ENCODE measurements at regions not wholly inside any gene's neighbourhood (a gene's known extent, or its start where the extent isn't known, plus 50 kb on each side); places are given as distances from the start of the nearest gene placed in this dataset.
A peak's percentile ranks its signal among the peaks of the same experiment; 100 is the strongest.
"Not testable (repeated sequence)": the region's sequence is repeated elsewhere in the genome, so short reads cannot be mapped to it uniquely, and the experiment has no call there.

DNA sequence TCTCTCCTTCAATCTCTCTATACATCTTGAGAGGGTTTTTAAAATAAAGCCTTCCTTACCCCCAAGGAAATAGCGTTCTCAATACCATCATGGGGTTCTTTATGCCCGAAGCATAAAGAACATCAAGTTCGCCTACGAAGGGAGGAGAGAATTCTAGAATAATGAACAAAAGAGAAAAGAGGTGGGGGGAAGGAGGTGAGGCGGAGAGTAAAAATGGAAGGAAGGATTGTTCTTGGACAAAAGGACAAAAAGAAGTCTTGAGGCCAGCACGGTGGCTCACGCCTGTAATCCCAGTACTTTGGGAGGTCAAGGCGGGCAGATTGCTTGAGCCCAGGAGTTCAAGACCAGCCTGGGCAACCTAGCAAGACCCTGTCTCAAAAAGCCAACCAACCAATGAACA is 319.8 kb upstream of the NCKAP5 start:
- DNase-seq: no peak

GRCh38 chr2:133888621-133889219 is 320.5 kb upstream of the NCKAP5 start:
- DNase-seq: no peak

DNA sequence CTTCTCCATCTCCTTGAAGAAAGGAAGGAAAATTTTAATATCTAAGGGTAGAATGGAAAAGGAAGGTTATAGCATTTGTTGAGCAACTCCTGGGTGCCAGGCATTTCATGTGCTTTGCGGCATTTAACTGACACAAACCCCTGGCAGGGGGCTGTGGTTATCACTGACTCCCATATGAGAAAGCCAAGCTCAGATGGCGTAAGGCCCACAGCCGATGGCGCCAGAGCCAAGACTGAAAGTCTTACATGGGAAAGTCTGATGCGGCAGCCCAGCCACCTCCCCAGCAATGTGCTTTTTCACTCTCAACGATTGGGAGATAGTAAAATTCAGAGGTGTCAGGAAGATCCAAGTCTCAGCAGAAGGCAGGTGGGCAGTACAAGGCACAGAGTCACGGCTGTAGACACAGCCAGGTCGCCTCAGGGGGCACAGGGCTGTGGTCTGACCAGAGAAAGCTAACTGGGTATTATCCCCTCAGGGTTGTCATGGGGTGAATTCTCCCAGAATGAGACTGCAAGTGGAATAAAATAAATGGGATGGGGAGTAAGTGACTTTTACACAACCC is 324.2 kb upstream of the NCKAP5 start:
- no peak for DNase-seq

DNA sequence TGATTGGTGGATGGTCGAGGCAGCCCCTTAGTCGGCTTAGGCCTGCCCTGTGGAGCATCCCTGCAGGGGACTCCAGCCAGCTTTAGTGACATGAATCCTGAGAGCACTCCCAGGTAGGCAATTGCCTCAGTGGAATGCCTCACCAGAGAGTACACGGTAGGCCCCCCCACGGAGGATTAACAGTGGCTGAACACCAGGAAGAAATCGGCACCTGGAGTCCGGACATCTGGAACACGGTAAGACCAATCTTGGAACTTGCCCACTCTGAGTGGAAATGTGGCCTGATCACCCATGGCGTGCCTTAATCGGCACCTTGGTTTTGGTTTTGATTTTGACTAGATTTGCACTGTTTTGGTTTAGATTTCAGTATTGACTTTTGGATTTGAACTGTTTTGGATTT is 326.2 kb upstream of the NCKAP5 start:
- DNase-seq: no peak

- not testable (repeated sequence) for DNase-seq
Observed at GRCh38 chr2:133897838-133898237, 329.6 kb upstream of the NCKAP5 start.

GRCh38 chr2:133900909-133901308 is 332.6 kb upstream of the NCKAP5 start:
- no peak for DNase-seq

- DNase-seq: no peak
Observed at GRCh38 chr2:133906396-133906795, 338.1 kb upstream of the NCKAP5 start.

DNA sequence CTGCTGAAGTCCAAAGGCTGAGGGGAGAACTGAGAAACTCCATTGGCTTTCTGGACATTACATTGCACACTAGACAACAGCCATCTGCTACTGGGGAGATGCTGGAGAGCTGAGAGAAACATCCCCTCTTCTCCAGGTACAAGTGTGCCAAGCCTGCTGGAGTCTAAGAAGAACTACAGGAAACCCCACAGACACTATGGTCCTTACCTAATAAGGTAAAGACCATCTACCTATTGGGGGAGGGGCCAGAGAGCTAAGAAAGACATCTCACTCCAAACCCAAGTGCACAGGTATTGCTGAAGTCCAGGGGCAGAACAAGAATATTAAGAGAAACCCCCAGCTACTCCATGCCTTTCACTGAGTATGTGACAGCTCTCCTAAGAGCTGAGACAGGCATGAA is 338.7 kb upstream of the NCKAP5 start:
- DNase-seq: no peak

- DNase-seq: no peak
Observed at GRCh38 chr2:133908171-133908570, 339.9 kb upstream of the NCKAP5 start.

DNA sequence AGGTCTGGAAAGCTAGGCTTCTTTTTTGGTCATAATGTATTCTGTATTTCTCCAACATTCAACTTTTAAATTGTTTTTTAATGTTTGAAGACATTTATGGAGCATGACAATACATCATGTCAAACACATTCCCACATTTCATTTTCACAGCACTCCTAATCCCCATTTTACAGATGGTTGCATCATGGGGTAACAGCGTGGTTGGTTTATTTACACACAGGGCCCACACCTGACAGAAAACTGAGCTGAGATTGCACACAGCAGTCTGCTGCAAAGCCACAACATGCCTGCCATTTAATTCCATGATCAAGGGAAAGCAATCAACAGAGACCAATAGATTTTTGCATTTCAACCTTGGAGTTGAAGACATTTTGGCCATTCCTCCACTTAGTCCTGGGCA is 335.7 kb upstream of the MGAT5 start:
- no peak for DNase-seq

GRCh38 chr2:133919285-133919684 is 334.6 kb upstream of the MGAT5 start:
- DNase-seq: no peak

DNA sequence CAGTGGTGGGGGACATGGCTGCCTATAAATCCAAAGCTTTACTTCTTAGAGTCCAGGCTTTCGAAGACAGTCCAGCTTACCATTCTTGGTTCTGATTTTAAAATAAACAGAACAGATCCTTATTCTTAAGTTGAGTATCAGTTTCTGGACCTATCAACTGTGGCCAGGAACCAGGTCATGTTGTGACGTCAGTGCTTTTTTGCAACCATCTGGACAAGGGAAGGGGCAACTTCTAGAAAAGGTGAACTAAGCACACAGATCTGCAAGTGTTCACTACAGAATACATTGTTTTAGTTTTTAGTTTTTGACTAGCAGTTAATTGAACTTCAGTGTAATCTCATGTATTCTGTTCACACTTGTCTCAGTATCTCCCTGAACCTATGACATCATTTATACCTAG is 326.0 kb upstream of the MGAT5 start:
- no peak for DNase-seq

DNA sequence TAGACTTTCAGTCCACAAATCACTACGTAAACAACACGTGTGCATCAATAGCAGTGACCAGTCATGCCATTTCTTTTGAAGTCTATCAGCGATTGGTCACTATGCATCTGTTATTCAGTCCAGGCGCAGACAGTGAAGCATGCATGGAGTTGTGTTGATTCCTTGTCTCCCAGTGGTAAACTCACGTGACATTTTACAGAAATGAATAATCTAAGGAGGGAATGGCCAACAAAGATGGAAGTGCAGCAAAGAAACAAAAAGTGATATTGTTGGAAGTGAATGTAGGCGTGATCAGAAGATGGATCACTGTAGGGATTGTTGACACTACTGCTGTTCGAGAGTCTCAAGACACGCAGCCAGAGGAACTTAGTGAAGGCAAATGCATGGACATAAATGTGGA is 317.8 kb upstream of the MGAT5 start:
- no peak for DNase-seq

DNA sequence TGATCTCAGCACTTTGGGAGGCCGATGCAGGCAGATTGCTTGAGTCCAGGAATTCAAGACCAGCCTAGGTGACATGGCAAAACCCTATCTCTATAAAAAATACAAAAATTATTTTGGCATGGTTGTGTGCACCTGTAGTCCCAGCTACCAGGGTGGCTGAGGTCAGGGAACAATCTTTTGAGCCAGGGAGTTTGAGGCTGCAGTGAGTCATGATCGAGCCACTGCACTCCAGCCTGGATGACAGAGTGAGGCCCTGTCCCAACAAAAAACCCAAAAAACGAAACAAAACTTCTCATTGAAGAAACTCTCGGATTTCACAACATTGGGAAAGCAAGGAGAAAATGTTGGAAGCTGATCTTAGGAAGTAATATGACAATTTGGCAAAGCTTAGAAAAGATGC is 317.3 kb upstream of the MGAT5 start:
- no peak for DNase-seq

DNA sequence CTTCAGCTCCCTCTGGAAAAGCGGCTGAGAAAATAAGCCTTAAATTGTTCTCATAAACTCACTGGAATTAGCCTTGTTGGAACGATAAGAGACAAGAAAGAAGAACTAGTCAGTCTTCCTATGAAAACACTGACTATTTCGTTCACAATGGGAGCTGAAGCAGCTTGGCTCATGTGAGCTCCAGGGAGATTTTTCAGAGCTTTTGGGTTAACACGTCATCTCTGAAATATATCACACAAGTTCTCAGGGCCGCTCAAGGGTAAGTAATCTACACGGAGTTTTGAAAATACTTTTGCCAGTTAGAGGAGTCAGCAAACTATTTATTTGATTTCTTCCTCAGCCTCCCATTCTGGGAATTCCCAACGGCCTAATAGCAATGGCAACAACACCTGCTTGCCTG is 316.2 kb upstream of the MGAT5 start:
- DNase-seq: peak; percentile 53

DNA sequence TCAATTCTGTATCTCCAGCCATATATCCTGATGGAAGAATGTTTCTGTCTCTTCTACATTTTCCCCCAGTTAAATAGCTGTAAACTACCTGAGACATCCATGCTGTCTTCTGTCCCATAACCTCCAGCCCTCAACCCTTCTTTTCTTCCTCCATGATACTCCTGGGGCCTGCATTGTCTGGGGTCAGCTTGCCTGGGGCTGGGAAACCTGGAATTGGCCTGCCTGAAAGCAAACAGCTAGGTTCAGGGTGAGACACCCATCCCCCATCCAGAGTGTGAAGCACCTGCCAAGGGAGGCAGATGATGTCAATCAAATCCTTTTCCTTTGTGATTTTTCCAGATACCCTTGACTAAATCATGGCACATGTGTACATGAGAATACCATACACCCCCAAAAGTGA is 313.7 kb upstream of the MGAT5 start:
- DNase-seq: no peak

DNA sequence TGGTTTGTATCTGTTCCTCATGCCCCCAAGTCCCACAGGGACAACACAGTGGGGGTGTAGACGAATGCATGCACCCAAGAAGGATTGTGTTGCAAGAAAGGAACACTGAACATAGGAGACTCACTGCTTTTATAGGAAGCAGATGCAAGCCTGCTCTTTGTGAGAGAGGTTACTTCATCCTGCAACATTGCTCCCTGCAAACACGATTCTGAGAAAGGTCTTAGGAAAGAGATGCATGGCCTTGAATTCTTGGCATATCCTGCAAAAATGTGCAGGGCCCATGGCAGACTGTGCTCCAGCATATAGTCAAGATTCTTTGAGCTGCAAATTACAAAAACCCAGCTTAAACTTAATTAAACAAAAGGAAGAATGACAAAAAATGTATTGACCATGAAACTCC is 312.2 kb upstream of the MGAT5 start:
- DNase-seq: no peak

DNA sequence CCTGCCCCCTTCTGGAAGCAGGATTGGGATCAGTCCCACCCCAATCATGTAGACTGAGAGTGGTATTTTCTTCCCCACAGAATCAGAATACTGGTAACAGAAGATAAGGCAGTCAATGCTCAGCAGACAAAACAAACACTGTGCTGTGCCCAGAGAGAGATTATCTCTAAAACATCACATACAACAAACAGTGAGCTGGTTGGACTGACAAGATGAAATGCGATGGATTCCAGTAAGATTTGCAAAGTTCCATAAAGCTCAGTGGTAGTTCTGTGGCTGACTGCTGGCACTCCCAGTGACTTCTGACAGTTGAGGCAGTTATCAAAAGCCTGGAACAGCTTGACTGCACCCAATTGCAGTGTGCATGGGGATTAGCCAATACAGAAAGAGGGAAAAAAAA is 311.5 kb upstream of the MGAT5 start:
- DNase-seq: no peak

GRCh38 chr2:133943108-133943507 is 310.8 kb upstream of the MGAT5 start:
- DNase-seq: no peak

- DNase-seq: no peak
Observed at GRCh38 chr2:133945089-133945488, 308.8 kb upstream of the MGAT5 start.

- no peak for DNase-seq
Observed at GRCh38 chr2:133947057-133947456, 306.8 kb upstream of the MGAT5 start.

GRCh38 chr2:133948610-133949290 is 305.1 kb upstream of the MGAT5 start:
- no peak for DNase-seq

GRCh38 chr2:133949595-133949994 is 304.3 kb upstream of the MGAT5 start:
- no peak for DNase-seq

GRCh38 chr2:133951209-133951608 is 302.7 kb upstream of the MGAT5 start:
- no peak for DNase-seq

DNA sequence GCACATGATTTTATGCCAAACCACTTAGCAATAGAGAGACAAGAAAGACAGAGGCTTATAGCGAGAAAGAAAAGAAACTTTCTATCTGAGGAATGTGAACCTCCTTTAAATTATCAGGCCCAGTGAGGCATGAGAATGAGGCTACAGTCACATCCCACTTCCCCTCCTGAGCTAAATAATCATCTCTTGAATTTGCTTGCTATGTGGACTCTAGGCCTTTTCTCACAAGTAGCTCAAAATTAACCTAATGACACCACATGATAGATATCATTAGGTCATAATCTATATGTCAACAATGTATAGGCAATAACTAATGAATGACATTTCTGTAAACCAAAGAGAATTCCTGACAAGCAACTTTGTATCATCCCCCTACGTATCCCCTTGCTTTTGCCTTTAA is 301.5 kb upstream of the MGAT5 start:
- DNase-seq: no peak

All from amniotic stem cell (primary cell).